Stimulated activated CD4-positive, alpha-beta T cell treated with anti-CD3 and anti-CD28 coated beads, Interleukin-1b, Interleukin-23, amount 100 ng/mL, for 24 hours (primary cell): ENCODE measurements at regions not wholly inside any gene's neighbourhood (a gene's known extent, or its start where the extent isn't known, plus 50 kb on each side); places are given as distances from the start of the nearest gene placed in this dataset.

Experiments used
- DNase-seq, 4 experiments: peaks; one replicate each; pipeline ENCODE4 v3.0.0-alpha.2; 2020; ENCODE audit warnings: low read depth in 4 of 4, low spot score in 1 of 4

- no peak for DNase-seq
These were observed 692.5 kb upstream of the ADAMTS16 start for GRCh38 chr5:4447657-4448056.

- DNase-seq = no peak
These were observed 686.5 kb upstream of the ADAMTS16 start for GRCh38 chr5:4453655-4454054.

- no peak for DNase-seq
These were observed 660.7 kb upstream of the ADAMTS16 start for GRCh38 chr5:4479426-4479825.

- no peak for DNase-seq
These were observed 659.4 kb upstream of the ADAMTS16 start for GRCh38 chr5:4480528-4481349.

DNA sequence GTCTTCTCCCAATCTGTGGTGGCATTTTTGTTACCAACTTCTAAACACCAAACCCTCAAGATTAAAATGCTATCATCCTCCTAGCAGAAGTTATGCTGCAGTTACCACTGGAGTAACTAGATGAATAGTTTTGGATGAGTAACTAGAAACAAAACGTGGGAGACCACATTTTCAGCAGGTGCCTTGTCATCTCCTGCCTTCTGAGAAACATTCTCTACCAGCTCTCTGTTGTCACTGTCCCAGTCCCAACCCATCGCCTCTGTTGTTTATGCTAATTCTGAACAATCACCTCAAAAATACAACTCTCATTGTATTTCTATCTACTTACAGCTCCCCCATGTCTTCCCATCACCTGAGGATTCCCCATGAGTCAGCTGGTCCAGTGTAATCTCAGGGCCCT lies 652.5 kb upstream of the ADAMTS16 start:
- no peak for DNase-seq

GRCh38 chr5:4511996-4512656 lies 628.0 kb upstream of the ADAMTS16 start:
- no peak for DNase-seq

DNA sequence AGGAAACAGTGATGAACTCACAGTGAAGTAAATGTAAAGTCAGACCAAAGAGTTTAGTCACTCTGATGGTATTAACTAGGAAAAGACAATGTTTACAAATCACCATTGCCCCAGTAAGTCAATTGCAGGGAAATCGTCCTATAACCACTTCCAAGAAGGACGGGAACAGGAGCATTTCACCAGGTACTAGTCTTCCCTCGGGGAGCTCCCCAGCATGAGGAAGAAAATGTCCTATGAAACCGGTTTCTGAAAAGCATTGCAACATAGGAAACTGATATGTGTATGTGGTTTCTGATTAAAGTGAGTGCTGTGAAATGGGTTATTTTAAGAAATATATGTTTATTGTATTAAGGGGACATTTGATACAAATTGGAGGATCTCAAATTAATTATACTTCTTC lies 626.7 kb upstream of the ADAMTS16 start:
- no peak for DNase-seq

- DNase-seq = no peak
These were observed 626.0 kb upstream of the ADAMTS16 start for GRCh38 chr5:4514067-4514648.

- no peak for DNase-seq
These were observed 621.0 kb upstream of the ADAMTS16 start for GRCh38 chr5:4518903-4519672.

GRCh38 chr5:4520559-4520958 lies 619.6 kb upstream of the ADAMTS16 start:
- no peak for DNase-seq

- DNase-seq = no peak
These were observed 617.1 kb upstream of the ADAMTS16 start for GRCh38 chr5:4523038-4523437.

DNA sequence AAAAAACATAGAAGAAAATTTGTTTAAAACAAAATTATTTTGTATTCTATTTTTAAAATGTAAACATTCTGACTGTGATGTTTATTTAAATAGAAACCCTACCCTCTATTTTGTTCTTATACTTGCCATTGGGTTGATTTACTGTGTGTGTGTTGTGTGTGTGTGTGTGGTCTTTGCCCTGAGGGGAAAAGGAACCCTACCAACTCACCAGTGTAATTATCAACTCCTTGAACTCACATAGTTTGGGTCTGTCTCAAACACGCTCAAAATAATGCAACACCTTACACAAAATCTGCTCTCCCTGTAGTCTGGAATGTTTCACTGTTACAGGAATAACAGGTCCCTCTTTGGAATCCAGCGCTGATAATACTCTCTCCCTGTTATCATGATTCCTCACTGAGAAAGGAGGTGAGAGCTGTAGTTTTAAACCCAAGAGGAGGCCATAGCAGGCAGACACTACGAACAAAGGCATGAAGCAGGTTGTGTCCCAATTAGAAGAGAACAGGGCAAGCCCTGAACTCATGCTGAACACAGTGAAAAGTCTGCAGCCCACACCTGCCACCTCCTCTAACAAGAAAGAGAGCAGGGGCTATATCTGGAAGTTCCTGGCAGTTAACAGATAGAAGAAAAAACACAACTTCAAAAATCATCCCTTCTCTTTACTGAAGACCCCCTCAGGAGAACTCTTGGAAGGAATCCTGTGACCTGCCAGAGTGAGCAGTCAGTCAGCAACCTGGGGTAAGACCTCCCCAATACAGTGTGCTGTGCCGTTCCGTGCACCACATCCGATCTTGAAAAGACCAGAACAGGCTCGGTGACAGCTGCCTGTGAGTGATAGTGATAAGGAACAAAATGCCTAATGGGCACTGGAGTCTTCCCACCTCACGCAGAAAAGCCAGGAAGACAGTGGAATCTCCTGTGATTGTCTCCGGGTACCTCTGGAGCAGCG lies 608.1 kb upstream of the ADAMTS16 start:
- DNase-seq = no peak

DNA sequence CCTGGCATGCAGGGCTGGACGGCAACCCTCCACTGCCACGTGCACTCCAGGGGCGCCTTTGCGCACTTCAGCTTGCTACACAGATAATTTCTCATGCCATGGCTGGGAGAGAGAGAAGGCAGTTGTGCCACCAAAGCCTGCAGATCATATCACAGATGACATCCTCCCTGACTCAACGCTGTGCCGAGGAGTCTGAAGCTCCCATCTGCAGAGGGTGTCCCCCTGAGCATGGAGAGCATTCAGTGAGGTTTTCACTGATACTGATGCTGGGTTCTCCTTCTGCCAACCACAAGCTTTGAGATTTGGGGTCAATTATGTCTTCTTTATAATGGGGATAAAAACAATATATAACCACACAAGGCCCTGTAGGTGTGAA lies 607.4 kb upstream of the ADAMTS16 start:
- DNase-seq = no peak

GRCh38 chr5:4533457-4534105 lies 606.5 kb upstream of the ADAMTS16 start:
- DNase-seq = no peak

DNA sequence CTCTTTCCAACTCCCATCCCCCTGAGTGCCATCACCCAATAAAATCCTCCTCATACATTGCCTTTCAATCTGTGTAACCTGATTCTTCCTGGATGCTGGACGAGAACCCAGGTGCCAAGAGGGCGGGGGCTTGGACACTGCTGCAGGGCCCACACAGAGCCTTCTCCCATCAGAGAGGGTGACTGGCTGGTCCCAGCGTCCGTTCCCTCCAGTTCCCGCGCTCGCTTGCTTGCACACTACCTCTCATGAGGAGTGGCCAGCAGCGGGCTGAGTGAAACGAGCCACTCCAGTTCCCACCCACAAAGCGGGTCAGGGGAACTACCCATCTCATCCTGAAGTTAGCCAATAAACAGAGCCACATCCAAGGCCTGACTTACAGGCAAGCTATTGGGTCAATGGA lies 602.6 kb upstream of the ADAMTS16 start:
- DNase-seq = no peak

- DNase-seq = no peak
These were observed 599.6 kb upstream of the ADAMTS16 start for GRCh38 chr5:4540375-4541173.

GRCh38 chr5:4541334-4541733 lies 598.8 kb upstream of the ADAMTS16 start:
- DNase-seq = no peak

DNA sequence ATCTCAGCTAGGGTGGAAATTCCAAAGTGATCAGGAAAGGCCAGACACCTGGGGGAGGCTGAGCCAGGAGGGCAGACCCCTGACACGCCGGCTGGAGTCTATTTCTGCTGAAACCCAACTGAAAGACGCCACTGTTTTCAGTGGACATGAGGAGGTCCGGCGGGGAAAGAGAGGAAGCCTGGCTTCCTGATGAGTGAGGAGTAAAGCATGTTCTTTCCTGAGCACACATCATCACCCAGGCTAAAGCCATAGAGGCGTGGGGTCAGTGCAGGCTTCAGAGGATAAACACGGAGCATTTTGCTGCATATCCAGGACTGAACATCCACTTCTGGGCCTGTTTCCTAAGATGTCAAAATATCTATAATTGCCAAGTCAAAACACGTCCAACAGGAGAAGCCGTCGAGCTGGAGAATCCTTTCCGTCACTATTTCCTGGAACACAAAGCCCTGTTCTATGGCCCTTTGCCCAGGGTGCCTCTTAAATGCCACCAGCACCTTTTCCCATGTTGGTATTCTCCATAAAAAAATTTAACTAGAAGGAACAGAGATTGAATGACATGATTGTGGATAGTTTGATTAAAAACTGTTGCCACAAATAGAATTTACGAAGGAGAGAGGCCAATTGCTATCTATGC lies 597.9 kb upstream of the ADAMTS16 start:
- DNase-seq = no peak
